Peyer's patch (tissue), 4 donors: ENCODE measurements at regions not wholly inside any gene's neighbourhood (a gene's known extent, or its start where the extent isn't known, plus 50 kb on each side); places are given as distances from the start of the nearest gene placed in this dataset.

Experiments used
- CTCF ChIP-seq, 6 experiments: fragments of 450-650 bp in 4 of 6; fragments of 200-600 bp in 2 of 6; sonication (generic) in 1 of 6; IDR thresholded peaks; one replicate each; pipeline ENCODE4 v1.5.1; 2017 to 2019; ENCODE audit warnings: antibody characterized with exemption in 6 of 6, mild to moderate bottlenecking in 3 of 6, moderate library complexity in 1 of 6
- POLR2A ChIP-seq, 2 donors: fragments of 450-650 bp; IDR thresholded peaks; one replicate each; pipeline ENCODE4 v1.5.1; 2017; ENCODE audit warnings: antibody characterized with exemption in 2 of 2, mild to moderate bottlenecking in 2 of 2, moderate library complexity in 2 of 2

GRCh38 chr18:31241425-31241824 lies 76.5 kb upstream of the DSG1 start:
- TF ChIP-seq POLR2A (IDR thresholded peaks at IDR 0.05) (no peak), CTCF (IDR thresholded peaks at IDR 0.05) (no peak)
